ENCODE measurements at regions not wholly inside any gene's neighbourhood (a gene's known extent, or its start where the extent isn't known, plus 50 kb on each side); places are given as distances from the start of the nearest gene placed in this dataset.

- DNase-seq = no peak
These were observed 50.0 kb downstream of the JAKMIP3 start for GRCh38 chr10:132115732-132116131.

DNA sequence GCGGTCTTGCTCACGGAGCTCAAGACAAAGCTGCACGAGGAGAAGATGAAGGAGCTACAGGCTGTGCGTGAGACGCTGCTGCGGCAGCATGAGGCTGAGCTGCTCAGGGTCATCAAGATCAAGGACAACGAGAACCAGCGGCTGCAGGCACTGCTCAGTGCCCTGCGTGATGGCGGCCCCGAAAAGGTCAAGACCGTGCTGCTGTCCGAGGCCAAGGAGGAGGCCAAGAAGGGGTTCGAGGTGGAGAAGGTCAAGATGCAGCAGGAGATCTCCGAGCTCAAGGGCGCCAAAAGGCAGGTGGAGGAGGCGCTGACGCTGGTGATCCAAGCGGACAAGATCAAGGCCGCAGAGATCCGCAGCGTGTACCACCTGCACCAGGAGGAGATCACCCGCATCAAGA, 51.4 kb downstream of the JAKMIP3 start:
- no peak for DNase-seq

DNA sequence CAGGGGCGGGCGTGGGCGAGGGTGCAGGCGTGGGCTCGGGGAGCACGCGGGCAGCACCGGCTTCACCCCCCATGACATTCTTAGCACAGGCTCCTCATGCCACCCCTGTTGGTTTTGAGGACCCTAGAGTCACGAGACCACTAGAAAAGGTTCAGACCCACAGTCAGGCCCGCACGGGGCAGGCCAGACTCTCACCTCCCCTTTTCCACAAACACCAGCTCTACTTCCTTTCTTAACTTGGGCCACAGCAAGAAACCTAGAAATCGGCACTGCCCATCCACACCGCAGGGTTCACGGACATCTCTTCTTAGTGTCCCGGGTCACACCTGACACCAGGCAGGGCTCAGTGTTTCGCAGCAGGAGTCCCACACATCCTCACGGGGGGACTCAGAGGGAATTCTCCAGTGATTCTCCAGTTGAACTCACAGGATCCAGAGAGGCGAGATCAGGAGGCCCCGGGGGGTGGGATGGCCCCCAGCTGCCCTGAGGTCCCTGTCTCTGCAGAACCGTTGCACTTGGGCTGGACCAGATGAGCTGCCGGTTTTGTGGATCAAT, 52.0 kb downstream of the JAKMIP3 start:
- DNase-seq = no peak

GRCh38 chr10:132118366-132118765, 52.6 kb downstream of the JAKMIP3 start:
- no peak for DNase-seq

GRCh38 chr10:132120200-132120599, 54.5 kb downstream of the JAKMIP3 start:
- no peak for DNase-seq

- DNase-seq = no peak
These were observed 55.2 kb downstream of the JAKMIP3 start for GRCh38 chr10:132120734-132121510.

GRCh38 chr10:132121511-132121830, 55.7 kb downstream of the JAKMIP3 start:
- DNase-seq = no peak

DNA sequence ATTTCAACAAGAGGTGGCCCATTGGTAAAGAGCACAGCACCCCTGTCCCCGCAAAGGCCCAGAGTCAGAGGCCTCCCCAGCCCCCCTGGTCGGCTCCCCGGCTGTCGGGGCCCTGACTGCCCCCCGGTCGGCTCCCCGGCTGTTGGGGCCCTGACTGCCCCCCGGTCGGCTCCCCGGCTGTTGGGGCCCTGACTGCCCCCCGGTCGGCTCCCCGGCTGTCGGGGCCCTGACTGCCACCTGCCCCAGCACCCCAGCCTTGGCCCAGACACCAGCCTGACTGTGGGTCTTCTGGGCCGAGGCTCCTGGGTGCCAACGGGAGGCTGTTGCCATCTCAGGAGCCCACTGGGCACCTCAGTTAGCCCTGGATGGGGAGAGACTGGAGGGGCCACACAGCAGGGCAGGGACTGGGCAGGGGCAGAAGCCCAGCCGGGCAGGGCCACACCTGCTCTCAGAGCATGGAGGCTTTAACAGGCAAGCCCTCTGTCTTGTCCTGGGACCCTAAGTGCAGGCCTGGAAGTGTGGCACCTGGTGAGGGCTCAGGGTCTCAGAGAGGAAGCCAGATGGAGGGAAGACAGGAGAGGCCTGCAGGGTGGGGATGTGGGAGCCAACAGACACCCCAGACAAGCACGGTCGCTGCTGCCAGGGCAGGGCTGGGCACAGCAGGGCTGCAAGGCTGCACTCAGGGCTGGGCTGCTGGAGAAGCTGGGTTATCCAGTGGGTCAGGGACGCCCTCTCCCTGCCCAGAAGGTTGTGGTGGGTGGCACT, 56.5 kb downstream of the JAKMIP3 start:
- no peak for DNase-seq

DNA sequence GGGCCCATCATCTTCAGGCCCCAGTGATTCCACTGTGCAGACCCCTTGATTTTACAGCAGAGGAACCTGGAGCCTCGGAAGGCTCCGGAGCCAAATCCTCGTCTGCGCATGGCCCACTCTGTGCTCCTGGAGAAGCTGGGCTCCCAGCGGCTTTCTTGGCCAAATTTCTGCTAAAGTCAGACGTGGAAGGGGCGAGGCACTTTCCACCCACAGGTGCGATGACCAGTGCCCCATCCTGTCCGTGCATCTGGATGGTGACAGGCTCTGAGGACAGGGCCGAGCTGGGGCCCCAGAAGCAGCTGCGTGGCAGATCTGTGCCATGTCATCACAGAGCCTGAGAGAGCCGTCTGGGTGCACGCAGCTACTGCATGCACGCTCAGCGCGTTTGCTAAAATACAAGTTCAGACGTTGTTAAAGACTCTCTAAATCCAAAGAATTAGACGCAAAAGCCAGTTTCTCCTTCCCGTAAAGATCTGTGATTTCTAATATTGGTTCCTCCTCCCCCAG, 57.2 kb downstream of the JAKMIP3 start:
- DNase-seq = no peak

- DNase-seq = no peak
These were observed 57.9 kb downstream of the JAKMIP3 start for GRCh38 chr10:132123606-132124005.

- no peak for DNase-seq
These were observed 58.6 kb downstream of the JAKMIP3 start for GRCh38 chr10:132124201-132124920.

DNA sequence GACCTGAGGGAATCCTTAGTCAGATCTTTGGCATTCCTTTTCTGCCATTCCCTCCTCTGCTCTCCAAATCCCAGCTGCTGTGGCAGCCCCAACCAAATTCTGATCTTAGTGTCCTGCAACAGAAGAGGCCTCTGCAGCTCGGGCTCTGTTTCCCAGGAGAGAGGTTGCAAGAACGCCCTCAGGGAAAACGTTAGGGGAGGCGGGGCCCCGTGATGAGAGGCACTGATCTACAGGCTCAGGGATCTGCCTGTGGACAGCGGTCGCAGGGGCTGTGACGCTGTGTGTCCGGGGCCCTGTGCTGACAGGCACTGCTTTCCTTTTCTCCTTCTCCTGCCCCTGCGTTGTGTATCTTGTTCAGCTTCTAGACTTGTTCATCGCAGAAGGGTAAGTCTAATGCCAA, 57.3 kb upstream of the DPYSL4 start:
- no peak for DNase-seq

DNA sequence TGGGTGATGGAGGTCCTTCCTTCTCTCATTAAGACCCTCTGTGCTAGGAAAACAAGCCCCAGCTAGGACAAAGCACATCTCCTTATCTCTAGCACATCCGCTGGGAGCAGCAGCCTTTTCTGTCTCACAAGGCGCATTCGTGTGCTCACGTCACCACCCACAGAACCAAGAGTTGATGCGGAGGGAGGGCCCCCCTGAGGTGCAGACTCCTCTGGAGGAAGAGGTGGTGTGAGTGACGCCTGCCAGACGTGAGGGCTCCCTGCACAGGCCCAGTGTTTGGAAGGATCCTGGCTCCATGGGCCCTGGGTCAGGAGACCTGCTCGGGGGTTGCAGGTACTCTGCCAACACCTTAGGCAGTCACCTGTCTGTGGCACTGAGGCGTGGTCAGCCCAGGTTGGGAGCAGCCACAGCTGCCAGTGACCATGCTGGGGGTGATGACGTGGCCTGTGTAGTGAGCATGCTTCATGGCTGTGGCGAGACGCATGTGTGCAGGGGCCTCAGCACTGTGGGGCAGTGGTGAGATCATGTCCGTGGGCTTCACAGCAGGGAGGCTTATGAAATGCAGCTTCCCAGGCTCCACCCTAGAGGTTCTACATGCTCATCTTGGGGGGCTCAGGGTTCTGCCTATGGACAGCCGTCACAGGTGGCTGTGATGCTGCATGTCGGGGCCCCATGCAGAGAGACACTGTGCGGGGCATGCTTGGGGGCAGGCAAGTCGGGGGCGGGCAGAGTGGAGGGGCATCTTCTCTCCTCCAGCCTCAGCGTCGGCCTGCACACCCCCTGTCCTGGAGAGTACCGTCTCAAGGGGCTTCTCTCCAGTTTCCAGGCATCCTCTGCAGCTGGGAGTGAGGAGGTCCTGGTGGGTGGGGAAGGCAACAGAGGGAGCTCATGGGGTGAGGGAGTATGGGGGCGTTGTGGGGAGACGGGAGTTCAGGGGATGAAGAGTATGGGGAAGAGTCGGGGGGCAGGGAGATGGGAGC, 56.2 kb upstream of the DPYSL4 start:
- DNase-seq = no peak

GRCh38 chr10:132131581-132132420, 54.9 kb upstream of the DPYSL4 start:
- DNase-seq = no peak

DNA sequence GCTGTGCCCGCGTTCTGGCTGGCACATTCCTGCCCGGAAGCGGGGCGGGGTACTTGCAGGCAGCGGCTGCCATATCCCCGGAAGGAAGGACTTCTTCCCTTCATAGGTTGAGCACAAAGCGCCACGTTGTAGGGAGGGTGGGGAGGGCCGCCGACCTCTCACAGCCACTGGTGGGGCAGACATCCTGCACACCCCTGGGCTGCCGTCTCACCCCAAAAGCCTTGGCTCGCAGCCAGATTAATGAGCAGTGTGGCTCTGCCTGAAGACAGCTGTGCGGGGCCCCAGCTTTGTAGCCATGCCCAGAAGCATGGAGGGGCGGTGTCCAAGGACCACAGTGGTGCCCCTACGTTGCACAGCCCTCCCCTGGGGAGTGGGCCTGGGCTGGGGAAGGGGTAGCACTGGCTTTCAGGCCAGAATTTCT, 54.3 kb upstream of the DPYSL4 start:
- DNase-seq = no peak

DNA sequence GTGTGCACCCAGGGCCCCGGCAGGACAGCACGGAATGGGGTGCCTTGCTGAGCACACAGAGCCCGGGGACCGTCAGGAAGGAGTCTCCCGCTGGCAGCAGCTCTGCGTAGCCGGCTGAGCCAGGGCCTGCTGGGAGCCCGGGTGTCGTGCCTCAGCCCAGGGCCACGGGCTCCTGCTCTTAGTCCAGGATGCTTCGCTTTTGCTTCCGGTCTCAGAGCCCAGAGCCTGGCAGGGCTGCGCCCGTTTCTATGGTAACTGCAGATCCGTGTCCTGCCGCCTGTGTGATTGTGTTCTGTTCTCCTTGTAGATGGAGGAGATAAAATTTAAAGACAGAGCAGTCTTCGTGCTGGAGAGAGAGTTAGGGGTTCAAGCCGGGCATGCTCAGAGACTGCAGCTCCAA, 53.7 kb upstream of the DPYSL4 start:
- DNase-seq = peak; percentile 39

- no peak for DNase-seq
These were observed 53.1 kb upstream of the DPYSL4 start for GRCh38 chr10:132133449-132134240.

GRCh38 chr10:132134241-132135052, 52.3 kb upstream of the DPYSL4 start:
- DNase-seq = no peak

Measured in midbrain (tissue), 1 donor.